ENCODE measurements at regions not wholly inside any gene's neighbourhood (a gene's known extent, or its start where the extent isn't known, plus 50 kb on each side); places are given as distances from the start of the nearest gene placed in this dataset.

- no peak overlapping the region; a peak in 2 of 7 replicates for H3K9ac ChIP-seq (replicated peaks in 1 of 4; ENCODE audit: extremely low read depth in 1 of 4, low read depth in 3 of 4, low read length in 3 of 4)
- WGBS, 2 experiments (ENCODE audit: extremely low coverage in 1 of 2, insufficient coverage in 1 of 2, insufficient read length in 1 of 2, insufficient replicate concordance in 2 of 2, low coverage in 1 of 2, low lambda C conversion rate in 2 of 2, missing lambda C conversion rate in 1 of 2), result 48% methylated on average over 21 of the region's 26 CpGs; no CpG with 5 or more reads in 1 of the 2 experiments
Observed at GRCh38 chr17:77479372-77480198, 338.8 kb downstream of the SEC14L1 start.

More at GRCh38 chr17:77479372-77480198, 338.8 kb downstream of the SEC14L1 start:
- no peak for TF ChIP-seq SUZ12 (IDR thresholded peaks at IDR 0.05; ENCODE audit: low read length)
- TF ChIP-seq JUND (IDR thresholded peaks at IDR 0.05; ENCODE audit: low read length), result no peak
- TF ChIP-seq MAX (IDR thresholded peaks at IDR 0.05), result peak; percentile 59; the same call in 1 of the 2 replicates
- Histone ChIP-seq H2BK120ac (replicated peaks; ENCODE audit: low read depth, low read length) (no peak overlapping the region), H2AFZ (ENCODE audit: low read length) (no peak overlapping the region), H3K79me2 (ENCODE audit: control insufficient read depth in 1 of 2, insufficient read depth in 2 of 2, low read length in 2 of 2) (peaks cover 10 to 95% of the 10 kb centered on the region in 2 experiments), H3K4me1 (replicated peaks in 1 of 4; ENCODE audit: control insufficient read depth in 3 of 4, insufficient read depth in 4 of 4, low read length in 3 of 4) (peaks cover 8 to 51% (median 33%) of the 10 kb centered on the region in 4 experiments), H3K23ac (ENCODE audit: insufficient read length) (no peak overlapping the region), H3K79me1 (ENCODE audit: low read depth, low read length) (peaks cover 24% of the 10 kb centered on the region), H3K23me2 (ENCODE audit: low read depth, low read length) (peaks cover 6% of the 10 kb centered on the region; the same call in 1 of the 2 replicates), H3K18ac (ENCODE audit: extremely low read depth, low read length) (peak overlapping the region; percentile 56), H3K27ac (ENCODE audit: low read depth, low read length) (peak overlapping the region; percentile 71), H3K56ac (replicated peaks; ENCODE audit: insufficient read length, low read depth, low read length) (no peak overlapping the region), H2AK5ac (ENCODE audit: low read depth, low read length) (peak overlapping the region; percentile 10; the same call in 1 of the 2 replicates), H4K5ac (ENCODE audit: insufficient read length, low read depth, low read length) (peak overlapping the region; percentile 27), H2BK15ac (ENCODE audit: low read length) (no peak overlapping the region), H3K27me3 (replicated peaks in 1 of 4; ENCODE audit: control insufficient read depth in 3 of 4, extremely low read depth in 1 of 4, insufficient read depth in 3 of 4, low read length in 3 of 4) (no peaks in the 10 kb centered on the region), H3K14ac (ENCODE audit: insufficient read length) (no peak overlapping the region), H2BK5ac (ENCODE audit: low read depth, low read length) (peak overlapping the region; percentile 87), H2BK20ac (ENCODE audit: low read length) (no peak overlapping the region), H3K4me2 (ENCODE audit: insufficient read depth in 1 of 2, low read depth in 2 of 2, low read length in 2 of 2) (no peak overlapping the region; a peak in 2 of 4 replicates), H4K91ac (replicated peaks; ENCODE audit: insufficient read length, low read length) (peak overlapping the region; percentile 68), H3K4ac (replicated peaks; ENCODE audit: insufficient read length, low read depth, low read length) (peak overlapping the region; percentile 57), H3K4me3 (ENCODE audit: extremely low read depth in 1 of 4, insufficient read depth in 2 of 4, low read depth in 3 of 4, low read length in 4 of 4) (no peak overlapping the region), H3K9me3 (ENCODE audit: insufficient read depth in 2 of 2, low read depth in 1 of 2, low read length in 1 of 2) (no peaks in the 10 kb centered on the region; a peak in 1 of 4 replicates), H3K36me3 (ENCODE audit: control insufficient read depth in 2 of 4, insufficient read depth in 4 of 4, low read length in 3 of 4) (peaks cover 8 to 22% (median 15%) of the 10 kb centered on the region in 4 experiments; a peak in 5 of 8 replicates), H2BK12ac (ENCODE audit: low read depth, low read length) (0 out of 2 replicates have a peak overlapping the region, but pooled peaks have one; percentile 86), H4K8ac (ENCODE audit: extremely low read depth, insufficient read depth, low read length) (peak overlapping the region; percentile 45; the same call in 1 of the 2 replicates), H4K20me1 (replicated peaks in 1 of 2; ENCODE audit: control insufficient read depth in 1 of 2, insufficient read depth in 2 of 2, low read length in 2 of 2) (peaks cover 11 to 15% of the 10 kb centered on the region in 2 experiments)
- ChIA-PET POLR2A (ENCODE audit: partially characterized antibody) (interaction anchor here (0.9 to 1.5 kb wide), 2 partner anchors 14 to 16 kb away, joined by 3 to 4 read pairs; no protein-coding TSS in a partner anchor), CTCF (ENCODE audit: partially characterized antibody) (interaction anchor here (1.0 kb wide), 2 partner anchors 49 to 119 kb away, joined by 4 read pairs; no protein-coding TSS in a partner anchor)
- DNase-seq (ENCODE audit: low read depth in 1 of 2, low spot score in 2 of 2) (peak in 1 of 2 experiments; percentile 65), FAIRE-seq (no peak)
